ENCODE measurements at regions not wholly inside any gene's neighbourhood (a gene's known extent, or its start where the extent isn't known, plus 50 kb on each side); places are given as distances from the start of the nearest gene placed in this dataset.

DNA sequence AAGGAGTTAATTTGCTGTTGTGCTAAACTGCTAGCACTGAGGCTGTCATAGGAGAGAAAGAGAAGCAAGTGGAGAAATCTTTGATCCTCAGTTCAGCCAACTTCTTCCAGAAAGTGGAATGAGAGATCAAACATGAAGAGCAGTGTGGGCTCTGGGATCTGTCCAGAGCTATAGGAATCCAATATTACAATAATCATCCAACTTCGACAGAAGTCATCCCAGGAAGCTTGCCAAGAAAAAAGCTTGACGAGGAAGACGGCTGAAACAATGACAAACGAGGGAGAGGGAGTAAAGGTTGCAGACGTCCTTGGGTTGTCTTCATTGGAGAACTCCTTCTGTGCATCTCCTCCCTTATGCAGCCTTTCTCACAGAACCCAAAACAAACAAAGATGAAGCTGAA, 496.2 kb downstream of the INSC start:
- no peak for TF ChIP-seq CTCF (IDR thresholded peaks at IDR 0.05)
- TF ChIP-seq POLR2A (IDR thresholded peaks at IDR 0.05): no peak
